SK-N-SH (cell line): ENCODE measurements at regions not wholly inside any gene's neighbourhood (a gene's known extent, or its start where the extent isn't known, plus 50 kb on each side); places are given as distances from the start of the nearest gene placed in this dataset.

Source experiments
- CTCF ChIA-PET: fragments of 300-600, 350-600 bp; formaldehyde crosslinking; extraction: SDS; loops from one replicate; lab custom pipeline; 2021; lab: Yijun Ruan, JAX
- POLR2A ChIA-PET: fragments of 350-600 bp; sonication (Branson Sonifier 250); formaldehyde crosslinking; extraction: SDS; loops from one replicate; lab custom pipeline; 2020; ENCODE audit warnings: antibody characterized with exemption, inconsistent platforms; lab: Yijun Ruan, JAX
- DNase-seq: peaks from one replicate; pipeline ENCODE4 v3.0.0; 2012
- H2AFZ ChIP-seq: fragments of 200-600 bp; sonication (generic); 2 replicates; pipeline ENCODE4 v1.8.1; 2016; ENCODE audit warnings: antibody characterized with exemption, mild to moderate bottlenecking, low read depth
- H3F3A ChIP-seq: fragments of 200-600 bp; sonication (generic); replicated peaks from 2 replicates; pipeline ENCODE3; 2016; ENCODE audit warnings: antibody characterized with exemption, mild to moderate bottlenecking; ENCODE audit not compliant: insufficient read depth
- H3K27ac ChIP-seq, 2 experiments: fragments of 200-500 bp in 1 of 2; fragments of 200-600 bp in 1 of 2; sonication (Bioruptor generic) in 1 of 2; sonication (generic), shearing (Covaris generic) in 1 of 2; 2 replicates each; pipeline versions ENCODE4 v1.5.1 to v1.6.1; 2014 to 2016; ENCODE audit warnings: low read depth in 2 of 2, inconsistent platforms in 1 of 2, low read length in 1 of 2, mild to moderate bottlenecking in 1 of 2, mixed read lengths in 1 of 2
- H3K27me3 ChIP-seq: fragments of 200-600 bp; sonication (generic), shearing (Covaris generic); 2 replicates; pipeline ENCODE4 v1.6.1; 2016; ENCODE audit warnings: mixed run types; ENCODE audit not compliant: insufficient read depth
- H3K36me3 ChIP-seq, 2 experiments: fragments of 200-500 bp in 1 of 2; fragments of 200-600 bp in 1 of 2; sonication (Bioruptor generic) in 1 of 2; sonication (generic) in 1 of 2; replicated peaks in 1 of 2; 2 replicates each; pipeline versions ENCODE3 to v1.5.1; 2014 to 2016; ENCODE audit warnings: low read length in 1 of 2, mild to moderate bottlenecking in 1 of 2; ENCODE audit not compliant: insufficient read depth in 2 of 2, control insufficient read depth in 1 of 2
- H3K4me1 ChIP-seq, 2 experiments: fragments of 200-500 bp in 1 of 2; fragments of 200-600 bp in 1 of 2; sonication (Bioruptor generic) in 1 of 2; sonication (generic), shearing (Covaris generic) in 1 of 2; 2 replicates each; pipeline versions ENCODE4 v1.5.1 to v1.6.1; 2014 to 2016; ENCODE audit warnings: low read depth in 1 of 2, low read length in 1 of 2, mixed run types in 1 of 2; ENCODE audit not compliant: insufficient read depth in 2 of 2, control insufficient read depth in 1 of 2
- H3K4me2 ChIP-seq: fragments of 200-600 bp; sonication (generic), shearing (Covaris generic); 2 replicates; pipeline ENCODE4 v1.6.1; 2017; ENCODE audit warnings: mixed run types
- H3K4me3 ChIP-seq, 2 experiments: fragments of 200-500 bp in 1 of 2; fragments of 200-600 bp in 1 of 2; sonication (Bioruptor generic) in 1 of 2; sonication (generic), shearing (Covaris generic) in 1 of 2; 2 replicates each; pipeline versions ENCODE4 v1.5.1 to v1.8.1; 2014 to 2016; ENCODE audit warnings: low read depth in 2 of 2, inconsistent platforms in 1 of 2, low read length in 1 of 2, mild to moderate bottlenecking in 1 of 2, mixed read lengths in 1 of 2, moderate library complexity in 1 of 2
- H3K79me2 ChIP-seq: fragments of 200-600 bp; sonication (generic); 2 replicates; pipeline ENCODE4 v1.8.1; 2017; ENCODE audit warnings: mild to moderate bottlenecking; ENCODE audit not compliant: insufficient read depth
- H3K9ac ChIP-seq: fragments of 200-600 bp; sonication (generic); 2 replicates; pipeline ENCODE4 v1.6.1; 2017; ENCODE audit warnings: mixed run types
- H3K9me2 ChIP-seq: fragments of 200-600 bp; sonication (generic); 2 replicates; pipeline ENCODE4 v1.6.1; 2017; ENCODE audit warnings: mixed run types
- H3K9me3 ChIP-seq: fragments of 200-600 bp; sonication (generic); 2 replicates; pipeline ENCODE4 v1.6.1; 2017; ENCODE audit warnings: mixed run types, mild to moderate bottlenecking, moderate library complexity
- H4K20me1 ChIP-seq: fragments of 200-600 bp; sonication (generic); 2 replicates; pipeline ENCODE4 v1.6.1; 2017; ENCODE audit warnings: mild to moderate bottlenecking, mixed run types; ENCODE audit not compliant: insufficient read depth
- CTCF ChIP-seq: fragments of 200-600 bp; sonication (generic); IDR thresholded peaks from 2 replicates; pipeline ENCODE4 v1.6.1; 2017; ENCODE audit warnings: antibody characterized with exemption, mild to moderate bottlenecking, moderate library complexity
- ELF1 ChIP-seq: IDR thresholded peaks from 2 replicates; pipeline ENCODE4 v1.4.0; 2012
- FOXJ3 ChIP-seq: sonication (generic); formaldehyde crosslinking; IDR thresholded peaks from 2 replicates; pipeline ENCODE4 v1.5.1; 2020; ENCODE audit warnings: mild to moderate bottlenecking, missing genetic modification reagents
- FOXM1 ChIP-seq: IDR thresholded peaks from 2 replicates; pipeline ENCODE4 v1.4.0; 2012; ENCODE audit warnings: low read depth, mild to moderate bottlenecking
- GATA2 ChIP-seq: sonication (generic); formaldehyde crosslinking; IDR thresholded peaks from 2 replicates; pipeline ENCODE4 v1.5.0; 2020; ENCODE audit warnings: mild to moderate bottlenecking, missing genetic modification reagents
- MEF2A ChIP-seq: IDR thresholded peaks from 2 replicates; pipeline ENCODE4 v1.4.0; 2012; ENCODE audit warnings: low read depth, borderline replicate concordance
- MXI1 ChIP-seq: IDR thresholded peaks from 2 replicates; pipeline ENCODE4 v1.6.1; 2012; ENCODE audit warnings: mild to moderate bottlenecking, low read depth, low read length, improper control_type of control experiment
- NRF1 ChIP-seq: IDR thresholded peaks from 2 replicates; pipeline ENCODE4 v1.6.1; 2012; ENCODE audit warnings: low read depth, mild to moderate bottlenecking, low read length
- PBX3 ChIP-seq: IDR thresholded peaks from 2 replicates; pipeline ENCODE4; 2012
- POLR2AphosphoS5 ChIP-seq: IDR thresholded peaks from 2 replicates; pipeline ENCODE4 v1.6.1; 2012; ENCODE audit warnings: low read depth, low read length
- RXRA ChIP-seq: IDR thresholded peaks from 2 replicates; pipeline ENCODE4 v1.4.0; 2012; ENCODE audit warnings: low read depth, mild to moderate bottlenecking, borderline replicate concordance
- SIN3A ChIP-seq: IDR thresholded peaks from 2 replicates; pipeline ENCODE4 v1.6.1; 2012; ENCODE audit warnings: low read depth, mild to moderate bottlenecking, low read length, moderate library complexity, borderline replicate concordance
- SMC3 ChIP-seq: IDR thresholded peaks from 2 replicates; pipeline ENCODE4 v1.6.1; 2012; ENCODE audit warnings: low read depth, low read length, improper control_type of control experiment
- TAF1 ChIP-seq: IDR thresholded peaks from 2 replicates; pipeline ENCODE4 v1.6.1; 2012; ENCODE audit warnings: low read depth, mild to moderate bottlenecking, low read length, moderate library complexity, borderline replicate concordance
- TCF12 ChIP-seq: IDR thresholded peaks from 2 replicates; pipeline ENCODE4 v1.4.0; 2012
- TEAD4 ChIP-seq: IDR thresholded peaks from 2 replicates; pipeline ENCODE4 v1.4.0; 2012; ENCODE audit warnings: mild to moderate bottlenecking, borderline replicate concordance; ENCODE audit not compliant: insufficient read depth
- USF2 ChIP-seq: fragments of 150-350 bp; IDR thresholded peaks from 2 replicates; pipeline ENCODE4 v1.6.1; 2017; ENCODE audit warnings: antibody characterized with exemption, low read length, low read depth, borderline replicate concordance
- WGBS: methylation state at CpG from one replicate; pipeline ENCODE4 v1.1.6; 2017; ENCODE audit warnings: low lambda C conversion rate; 5-methylcytosine and 5-hydroxymethylcytosine counted together
- TF ChIP-seq, protein P1 (sequence below): IDR thresholded peaks from 2 replicates; pipeline ENCODE4 v1.4.0; 2012; ENCODE audit warnings: low read depth
- TF ChIP-seq, protein P2 (sequence below): IDR thresholded peaks from 2 replicates; pipeline ENCODE4 v1.4.0; 2012; ENCODE audit warnings: low read depth, borderline replicate concordance

GRCh38 chr18:56255381-56255780, 383.0 kb downstream of the TXNL1 start (continued):
- no peak for TF ChIP-seq NRF1

DNA sequence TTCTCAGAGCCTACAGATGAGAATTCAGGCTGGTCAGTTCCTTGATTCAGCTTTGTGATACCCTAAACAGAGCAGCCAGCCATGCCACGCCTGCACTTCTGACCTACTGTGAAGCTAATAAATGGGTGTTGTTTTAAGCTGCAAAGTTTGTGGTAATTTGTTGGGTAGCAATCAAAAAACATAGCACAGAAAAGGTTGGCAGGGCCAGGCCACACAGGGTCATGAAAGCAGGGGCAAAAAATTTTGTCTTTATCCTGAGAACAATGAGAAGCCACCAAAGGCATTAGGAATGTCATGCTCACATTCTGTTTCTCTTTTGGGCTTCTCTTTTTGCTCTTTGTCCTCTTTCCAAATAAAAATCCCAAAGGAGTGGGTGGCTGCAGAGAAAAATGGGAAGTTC, 385.9 kb downstream of the TXNL1 start:
- no peaks in the 10 kb centered on the region for H3K27me3 ChIP-seq

More for the DNA sequence above, 385.9 kb downstream of the TXNL1 start:
- Histone ChIP-seq H3K4me2 (no peak overlapping the region), H3K36me3 (no peaks in the 10 kb centered on the region), H3K9me3 (no peaks in the 10 kb centered on the region), H3K4me3 (no peak overlapping the region), H4K20me1 (no peaks in the 10 kb centered on the region), H3K9ac (no peak overlapping the region), H3K79me2 (no peaks in the 10 kb centered on the region), H3K9me2 (no peaks in the 10 kb centered on the region), H3K4me1 (no peaks in the 10 kb centered on the region), H3F3A (no peaks in the 10 kb centered on the region), H2AFZ (no peak overlapping the region), H3K27ac (no peak overlapping the region)
- POLR2A ChIA-PET, result no interaction called here
- no peak for DNase-seq
- CTCF ChIA-PET, result no interaction called here
- TF ChIP-seq MXI1 (no peak), POLR2AphosphoS5 (no peak), CTCF (no peak), USF2 (no peak), ELF1 (no peak), GATA2 (CRISPR knock-in tag) (no peak), PBX3 (no peak), MEF2A (no peak), FOXM1 (no peak), TCF12 (no peak), FOXJ3 (CRISPR knock-in tag) (no peak), TAF1 (no peak), SIN3A (no peak), RXRA (no peak), TEAD4 (no peak), SMC3 (no peak)
- TF ChIP-seq, protein P1, sequence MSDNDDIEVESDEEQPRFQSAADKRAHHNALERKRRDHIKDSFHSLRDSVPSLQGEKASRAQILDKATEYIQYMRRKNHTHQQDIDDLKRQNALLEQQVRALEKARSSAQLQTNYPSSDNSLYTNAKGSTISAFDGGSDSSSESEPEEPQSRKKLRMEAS, result no peak
- TF ChIP-seq, protein P2, sequence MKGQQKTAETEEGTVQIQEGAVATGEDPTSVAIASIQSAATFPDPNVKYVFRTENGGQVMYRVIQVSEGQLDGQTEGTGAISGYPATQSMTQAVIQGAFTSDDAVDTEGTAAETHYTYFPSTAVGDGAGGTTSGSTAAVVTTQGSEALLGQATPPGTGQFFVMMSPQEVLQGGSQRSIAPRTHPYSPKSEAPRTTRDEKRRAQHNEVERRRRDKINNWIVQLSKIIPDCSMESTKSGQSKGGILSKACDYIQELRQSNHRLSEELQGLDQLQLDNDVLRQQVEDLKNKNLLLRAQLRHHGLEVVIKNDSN, result no peak
- 88% methylated on average over 1 of the region's 1 CpG for WGBS
